ENCODE measurements at regions not wholly inside any gene's neighbourhood (a gene's known extent, or its start where the extent isn't known, plus 50 kb on each side); places are given as distances from the start of the nearest gene placed in this dataset.

- no peaks in the 10 kb centered on the region for H3K27me3 ChIP-seq (ENCODE audit: control insufficient read depth, insufficient read depth, low read length)
- intact Hi-C loops (cut with micrococcal nuclease; ENCODE audit: unreplicated experiment) (no loop called here), in situ Hi-C loops (cut with HindIII; ENCODE audit: low pct_unique_long_range_greater_than_20kb, low sequenced_read_pairs) (no loop called here)
- CTCF ChIA-PET = no interaction called here
- no peak overlapping the region for H3K4me3 ChIP-seq (ENCODE audit: low read depth in 2 of 2, low read length in 2 of 2)
- no TSS peak for BruUV-seq (replicated peaks)
- DNase-seq (ENCODE audit: low read depth, low spot score) (no peak), ATAC-seq (no peak; the same call in 1 of the 2 replicates)
- H3K4me1 ChIP-seq (ENCODE audit: control insufficient read depth, insufficient read depth, low read length) = no peaks in the 10 kb centered on the region
- no peak overlapping the region for H3K27ac ChIP-seq (ENCODE audit: low read length)
- H3K9me3 ChIP-seq (ENCODE audit: control insufficient read depth, insufficient read depth, low read depth, low read length) = peaks cover 4% of the 10 kb centered on the region; the same call in 1 of the 2 replicates
- TF ChIP-seq REST (IDR thresholded peaks at IDR 0.05; ENCODE audit: insufficient read depth in 1 of 2, low read depth in 2 of 2, low read length in 1 of 2) = no peak
- TF ChIP-seq SIN3A (IDR thresholded peaks at IDR 0.05; ENCODE audit: borderline replicate concordance, insufficient read depth, low read depth, low read length) = no peak
- no peak for TF ChIP-seq CTCF (IDR thresholded peaks at IDR 0.05)
- no peak for TF ChIP-seq POLR2AphosphoS5 (IDR thresholded peaks at IDR 0.05; ENCODE audit: low read depth, low read length)
- TF ChIP-seq TCF7L2 (IDR thresholded peaks at IDR 0.05; ENCODE audit: low read depth, low read length) = no peak
- H3K36me3 ChIP-seq (ENCODE audit: control insufficient read depth, insufficient read depth, low read length) = no peaks in the 10 kb centered on the region
- POLR2A ChIA-PET = no interaction called here
These were observed 1932.2 kb upstream of the RAG2 start for GRCh38 chr11:38530226-38530625.

DNA sequence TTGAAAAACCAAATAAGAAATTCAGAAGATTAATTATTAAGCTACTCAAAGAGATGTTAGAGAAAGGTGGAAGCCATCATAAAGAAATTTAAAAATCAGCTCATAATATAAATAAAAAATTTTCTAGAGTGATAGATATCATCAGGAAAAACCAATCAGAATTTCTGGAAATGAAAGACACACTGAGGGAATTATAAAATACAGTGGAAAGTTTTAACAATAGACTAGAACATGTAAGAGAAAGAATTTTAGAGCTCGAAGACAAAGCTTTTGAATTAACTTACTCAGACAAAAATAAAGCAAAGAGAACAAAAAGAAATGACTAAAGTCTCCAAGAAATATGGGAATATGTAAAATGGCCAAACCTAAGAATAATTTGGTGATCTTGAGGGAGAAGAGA is 1926.9 kb upstream of the RAG2 start:
- POLR2A ChIA-PET = no interaction called here
- no peaks in the 10 kb centered on the region for H3K27me3 ChIP-seq (ENCODE audit: control insufficient read depth, insufficient read depth, low read length)

More for the DNA sequence above, 1926.9 kb upstream of the RAG2 start:
- in situ Hi-C loops (cut with HindIII; ENCODE audit: low pct_unique_long_range_greater_than_20kb, low sequenced_read_pairs) (no loop called here), intact Hi-C loops (cut with micrococcal nuclease; ENCODE audit: unreplicated experiment) (no loop called here)
- Histone ChIP-seq H3K9me3 (ENCODE audit: control insufficient read depth, insufficient read depth, low read depth, low read length) (peaks cover 4% of the 10 kb centered on the region; the same call in 1 of the 2 replicates), H3K27ac (ENCODE audit: low read length) (no peak overlapping the region), H3K36me3 (ENCODE audit: control insufficient read depth, insufficient read depth, low read length) (no peaks in the 10 kb centered on the region), H3K4me3 (ENCODE audit: low read depth in 2 of 2, low read length in 2 of 2) (no peak overlapping the region), H3K4me1 (ENCODE audit: control insufficient read depth, insufficient read depth, low read length) (no peaks in the 10 kb centered on the region)
- TF ChIP-seq POLR2AphosphoS5 (IDR thresholded peaks at IDR 0.05; ENCODE audit: low read depth, low read length) (no peak), SIN3A (IDR thresholded peaks at IDR 0.05; ENCODE audit: borderline replicate concordance, insufficient read depth, low read depth, low read length) (no peak), REST (IDR thresholded peaks at IDR 0.05; ENCODE audit: insufficient read depth in 1 of 2, low read depth in 2 of 2, low read length in 1 of 2) (no peak), CTCF (IDR thresholded peaks at IDR 0.05) (no peak), TCF7L2 (IDR thresholded peaks at IDR 0.05; ENCODE audit: low read depth, low read length) (no peak)
- no TSS peak for BruUV-seq (replicated peaks)
- CTCF ChIA-PET = no interaction called here
- ATAC-seq (no peak), DNase-seq (ENCODE audit: low read depth, low spot score) (no peak)

All from Panc1 (cell line).